ENCODE measurements at regions not wholly inside any gene's neighbourhood (a gene's known extent, or its start where the extent isn't known, plus 50 kb on each side); places are given as distances from the start of the nearest gene placed in this dataset.

- TF ChIP-seq ZBTB33 (IDR thresholded peaks at IDR 0.05) (no peak), HNF4G (IDR thresholded peaks at IDR 0.05) (no peak), HNF4A (conservative IDR thresholded peaks at IDR 0.05) (no peak), TAF1 (conservative IDR thresholded peaks at IDR 0.05) (no peak)
Measured at GRCh38 chr6:8513174-8513573, 77.8 kb upstream of the SLC35B3 start (continued).

DNA sequence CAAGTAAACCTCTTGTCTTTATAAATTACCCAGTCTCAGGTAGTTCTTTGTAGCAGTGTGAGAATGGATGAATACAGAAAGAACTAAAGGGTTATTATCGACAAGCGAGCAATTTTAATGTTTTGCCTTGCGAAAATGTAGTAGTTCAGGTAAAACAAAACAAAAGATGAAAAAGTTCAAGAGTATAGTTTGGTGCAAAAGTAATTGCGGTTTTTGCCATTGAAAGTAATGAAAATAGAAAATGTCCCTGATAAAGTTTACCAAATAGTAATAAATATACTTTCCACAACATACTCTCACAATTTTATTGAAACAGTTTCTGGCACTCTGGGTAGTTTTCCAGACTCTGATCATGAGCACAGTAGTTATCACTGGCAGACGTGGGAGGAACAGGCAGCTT is 71.9 kb upstream of the SLC35B3 start:
- 93% methylated on average over 5 of the region's 5 CpGs for WGBS
- H3K4me1 ChIP-seq (ENCODE audit: control insufficient read depth in 4 of 4, insufficient read depth in 4 of 4, low read length in 3 of 4), result no peaks in the 10 kb centered on the region

More for the DNA sequence above, 71.9 kb upstream of the SLC35B3 start:
- H3K36me3 ChIP-seq (ENCODE audit: control insufficient read depth in 4 of 4, insufficient read depth in 3 of 4, low read depth in 1 of 4, low read length in 3 of 4), result no peaks in the 10 kb centered on the region
- no peak overlapping the region for H3K27ac ChIP-seq (ENCODE audit: low read depth in 1 of 2, low read length in 2 of 2)
- no peak overlapping the region for H3K4me3 ChIP-seq (ENCODE audit: low read depth in 1 of 3, low read length in 3 of 3)
- H3K27me3 ChIP-seq (ENCODE audit: control insufficient read depth in 4 of 4, insufficient read depth in 4 of 4, low read length in 3 of 4), result no peaks in the 10 kb centered on the region
- H3K9ac ChIP-seq (ENCODE audit: low read depth in 1 of 2, low read length in 2 of 2), result no peak overlapping the region
- no peak for TF ChIP-seq RXRA (IDR thresholded peaks at IDR 0.05)
- no peak for TF ChIP-seq HNF4G (IDR thresholded peaks at IDR 0.05)
- no peak for TF ChIP-seq JUND (IDR thresholded peaks at IDR 0.05)
- TF ChIP-seq, protein P1, sequence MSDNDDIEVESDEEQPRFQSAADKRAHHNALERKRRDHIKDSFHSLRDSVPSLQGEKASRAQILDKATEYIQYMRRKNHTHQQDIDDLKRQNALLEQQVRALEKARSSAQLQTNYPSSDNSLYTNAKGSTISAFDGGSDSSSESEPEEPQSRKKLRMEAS (IDR thresholded peaks at IDR 0.05), result no peak
- no peak for TF ChIP-seq TAF1 (conservative IDR thresholded peaks at IDR 0.05)
- no peak for TF ChIP-seq GABPA (IDR thresholded peaks at IDR 0.05 in 1 of 2, conservative IDR thresholded peaks at IDR 0.05 in 1 of 2)
- TF ChIP-seq, protein P2, sequence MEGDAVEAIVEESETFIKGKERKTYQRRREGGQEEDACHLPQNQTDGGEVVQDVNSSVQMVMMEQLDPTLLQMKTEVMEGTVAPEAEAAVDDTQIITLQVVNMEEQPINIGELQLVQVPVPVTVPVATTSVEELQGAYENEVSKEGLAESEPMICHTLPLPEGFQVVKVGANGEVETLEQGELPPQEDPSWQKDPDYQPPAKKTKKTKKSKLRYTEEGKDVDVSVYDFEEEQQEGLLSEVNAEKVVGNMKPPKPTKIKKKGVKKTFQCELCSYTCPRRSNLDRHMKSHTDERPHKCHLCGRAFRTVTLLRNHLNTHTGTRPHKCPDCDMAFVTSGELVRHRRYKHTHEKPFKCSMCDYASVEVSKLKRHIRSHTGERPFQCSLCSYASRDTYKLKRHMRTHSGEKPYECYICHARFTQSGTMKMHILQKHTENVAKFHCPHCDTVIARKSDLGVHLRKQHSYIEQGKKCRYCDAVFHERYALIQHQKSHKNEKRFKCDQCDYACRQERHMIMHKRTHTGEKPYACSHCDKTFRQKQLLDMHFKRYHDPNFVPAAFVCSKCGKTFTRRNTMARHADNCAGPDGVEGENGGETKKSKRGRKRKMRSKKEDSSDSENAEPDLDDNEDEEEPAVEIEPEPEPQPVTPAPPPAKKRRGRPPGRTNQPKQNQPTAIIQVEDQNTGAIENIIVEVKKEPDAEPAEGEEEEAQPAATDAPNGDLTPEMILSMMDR (IDR thresholded peaks at IDR 0.05; ENCODE audit: low read depth, low read length, missing input control), result no peak
- TF ChIP-seq NR2F2 (IDR thresholded peaks at IDR 0.05), result no peak
- no peak for TF ChIP-seq FOXA1 (IDR thresholded peaks at IDR 0.05)
- TF ChIP-seq, protein P3, sequence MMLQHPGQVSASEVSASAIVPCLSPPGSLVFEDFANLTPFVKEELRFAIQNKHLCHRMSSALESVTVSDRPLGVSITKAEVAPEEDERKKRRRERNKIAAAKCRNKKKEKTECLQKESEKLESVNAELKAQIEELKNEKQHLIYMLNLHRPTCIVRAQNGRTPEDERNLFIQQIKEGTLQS (IDR thresholded peaks at IDR 0.05), result no peak
- no peak for TF ChIP-seq YY1 (IDR thresholded peaks at IDR 0.05)
- no peak for TF ChIP-seq ZBTB33 (IDR thresholded peaks at IDR 0.05)
- no peak for TF ChIP-seq REST (IDR thresholded peaks at IDR 0.05)
- no peak for TF ChIP-seq EGR1 (IDR thresholded peaks at IDR 0.05; ENCODE audit: low read depth in 2 of 2)
- no peak for TF ChIP-seq SP1 (IDR thresholded peaks at IDR 0.05)
- no peak for TF ChIP-seq HNF4A (conservative IDR thresholded peaks at IDR 0.05)
- TF ChIP-seq FOXA2 (IDR thresholded peaks at IDR 0.05), result no peak
- no peak for TF ChIP-seq RAD21 (IDR thresholded peaks at IDR 0.05)
- peaks cover 0 to 1% (median 0%) of the 10 kb centered on the region in 4 donors for H3K9me3 ChIP-seq (ENCODE audit: control insufficient read depth in 4 of 4, low read length in 3 of 4)
- no peak for DNase-seq (ENCODE audit: low spot score)

Measured in liver (tissue), 8 donors.